Ovary (tissue), 7 donors: ENCODE measurements at regions not wholly inside any gene's neighbourhood (a gene's known extent, or its start where the extent isn't known, plus 50 kb on each side); places are given as distances from the start of the nearest gene placed in this dataset.

Experiments
- DNase-seq, 5 donors: peaks; one replicate each; pipeline ENCODE4 v3.0.0-alpha.2; 2019 to 2020
- H3K27ac ChIP-seq, 2 donors: fragments of 200-600 bp; one replicate each; pipeline versions ENCODE4 v1.5.1 to v1.8.0; 2019 to 2022
- H3K27me3 ChIP-seq: fragments of 200-600 bp; one replicate; pipeline ENCODE4 v1.8.0; 2022
- H3K36me3 ChIP-seq: fragments of 200-600 bp; sonication (generic); one replicate; pipeline ENCODE4 v1.5.1; 2019
- H3K4me1 ChIP-seq: one replicate; pipeline ENCODE4 v1.8.1; 2013; ENCODE audit warnings: mild to moderate bottlenecking, moderate library complexity; ENCODE audit not compliant: insufficient read depth
- H3K4me3 ChIP-seq: fragments of 200-600 bp; sonication (generic); one replicate; pipeline ENCODE4 v1.5.1; 2017
- H3K9me3 ChIP-seq, 2 donors: fragments of 200-600 bp in 1 of 2; sonication (generic) in 1 of 2; one replicate each; pipeline versions ENCODE4 v1.5.1 to v1.8.1; 2013 to 2019; ENCODE audit warnings: mild to moderate bottlenecking in 1 of 2, moderate library complexity in 1 of 2
- CTCF ChIP-seq, 3 donors: fragments of 450-650 bp in 2 of 3; fragments of 200-600 bp in 1 of 3; IDR thresholded peaks; one replicate each; pipeline versions ENCODE4 v1.5.1 to v1.8.0; 2016 to 2022; ENCODE audit warnings: antibody characterized with exemption in 3 of 3, mild to moderate bottlenecking in 1 of 3
- EP300 ChIP-seq: sonication (generic); formaldehyde crosslinking; IDR thresholded peaks from one replicate; pipeline ENCODE4 v1.6.1; 2017; ENCODE audit warnings: antibody characterized with exemption
- POLR2A ChIP-seq: fragments of 450-650 bp; IDR thresholded peaks from one replicate; pipeline ENCODE4 v1.6.1; 2017; ENCODE audit warnings: antibody characterized with exemption, mild to moderate bottlenecking, moderate library complexity
- WGBS, 3 donors: extraction: QIAGEN DNeasy Blood & Tissue Kit in 1 of 3; methylation state at CpG; one replicate each; pipeline versions ENCODE4 v1.1.5 to v1.1.7; 2013 to 2017; 5-methylcytosine and 5-hydroxymethylcytosine counted together
- intact Hi-C, 4 donors: fragments of 100-400 bp; cut with DNase I; formaldehyde crosslinking; loops; one replicate each; pipeline versions ENCODE4 v1.11.0 to v1.15.1; 2022 to 2023
- donor health status: DM: no; HTN: no; CAD: no; lungs with moderate emphysema.
- donor health status: DM: no; HTN: no; CAD: no.
- donor health status: Bipolar disorder and iron deficiency.
- donor health status: DM: no; HTN: no; CAD: no.
- donor health status: DM: yes; HTN: yes; CAD: no.

- intact Hi-C loops, result no loop called here
- no peak overlapping the region for H3K4me3 ChIP-seq
- no peak overlapping the region for H3K27ac ChIP-seq
- WGBS, 3 donors, result 92 to 93% (median 92%) methylated on average over 4 of the region's 4 CpGs
- H3K4me1 ChIP-seq, result peaks cover 7% of the 10 kb centered on the region
- no peaks in the 10 kb centered on the region for H3K36me3 ChIP-seq
- H3K9me3 ChIP-seq, result no peaks in the 10 kb centered on the region
- DNase-seq, result no peak
- TF ChIP-seq EP300, result no peak
- no peak for TF ChIP-seq POLR2A
- TF ChIP-seq CTCF (IDR thresholded peaks at IDR 0.05), result no peak
- no peaks in the 10 kb centered on the region for H3K27me3 ChIP-seq
These were observed 345.7 kb upstream of the C2CD4B start for GRCh38 chr15:62510791-62511190.

GRCh38 chr15:62512904-62513303 is 347.8 kb upstream of the C2CD4B start:
- H3K36me3 ChIP-seq, result no peaks in the 10 kb centered on the region
- intact Hi-C loops, result no loop called here
- H3K27ac ChIP-seq, result no peak overlapping the region
- peaks cover 1% of the 10 kb centered on the region for H3K4me1 ChIP-seq
- TF ChIP-seq CTCF (IDR thresholded peaks at IDR 0.05) (no peak), EP300 (no peak), POLR2A (no peak)
- WGBS, 3 donors, result 94 to 100% (median 94%) methylated on average over 1 of the region's 1 CpG
- DNase-seq, result no peak
- H3K4me3 ChIP-seq, result no peak overlapping the region
- no peaks in the 10 kb centered on the region for H3K9me3 ChIP-seq
- H3K27me3 ChIP-seq, result no peaks in the 10 kb centered on the region

GRCh38 chr15:62513893-62514292 is 348.8 kb upstream of the C2CD4B start:
- Histone ChIP-seq H3K9me3 (no peaks in the 10 kb centered on the region), H3K36me3 (no peaks in the 10 kb centered on the region), H3K27me3 (no peaks in the 10 kb centered on the region), H3K4me1 (peaks cover 1% of the 10 kb centered on the region), H3K27ac (no peak overlapping the region), H3K4me3 (no peak overlapping the region)
- TF ChIP-seq CTCF (IDR thresholded peaks at IDR 0.05) (no peak), EP300 (no peak), POLR2A (no peak)
- 88 to 96% (median 94%) methylated on average over 4 of the region's 4 CpGs for WGBS, 3 donors
- no peak for DNase-seq
- intact Hi-C loops, result no loop called here

GRCh38 chr15:62515696-62516395 is 350.8 kb upstream of the C2CD4B start:
- no peak for TF ChIP-seq CTCF (IDR thresholded peaks at IDR 0.05)
- TF ChIP-seq EP300, result no peak
- TF ChIP-seq POLR2A, result no peak
- WGBS, 3 donors, result 69 to 76% (median 73%) methylated on average over 7 of the region's 7 CpGs
- no peak for DNase-seq
- H3K27ac ChIP-seq, result no peak overlapping the region
- no peaks in the 10 kb centered on the region for H3K9me3 ChIP-seq
- no peak overlapping the region for H3K4me3 ChIP-seq
- intact Hi-C loops, result no loop called here
- no peaks in the 10 kb centered on the region for H3K36me3 ChIP-seq
- no peaks in the 10 kb centered on the region for H3K27me3 ChIP-seq
- peaks cover 1% of the 10 kb centered on the region for H3K4me1 ChIP-seq
